Body of pancreas (tissue), 4 donors: ENCODE measurements at regions not wholly inside any gene's neighbourhood (a gene's known extent, or its start where the extent isn't known, plus 50 kb on each side); places are given as distances from the start of the nearest gene placed in this dataset.

Source experiments
- CTCF ChIP-seq, 7 experiments: fragments of 450-650 bp in 4 of 7; fragments of 200-600 bp in 3 of 7; sonication (generic) in 3 of 7; IDR thresholded peaks; one replicate each; pipeline ENCODE4 v1.5.1; 2016 to 2019; ENCODE audit warnings: antibody characterized with exemption in 7 of 7
- POLR2A ChIP-seq, 3 donors: fragments of 450-650 bp; IDR thresholded peaks; one replicate each; pipeline ENCODE4 v1.6.1; 2016; ENCODE audit warnings: antibody characterized with exemption in 3 of 3, mild to moderate bottlenecking in 2 of 3

GRCh38 chr3:54004335-54004734, 112.7 kb upstream of the SELENOK start:
- TF ChIP-seq POLR2A (IDR thresholded peaks at IDR 0.05) (no peak), CTCF (IDR thresholded peaks at IDR 0.05) (no peak)
